Heart left ventricle (tissue), 16 donors: ENCODE measurements at regions not wholly inside any gene's neighbourhood (a gene's known extent, or its start where the extent isn't known, plus 50 kb on each side); places are given as distances from the start of the nearest gene placed in this dataset.

Experiments
- ATAC-seq, 4 donors: fragments of 200-7000 bp; cut with Tn5 transposase; one replicate each; pipeline ENCODE4 v1.9.1; 2020 to 2022; ENCODE audit warnings: moderate library complexity in 4 of 4, mild to moderate bottlenecking in 3 of 4, moderate number of reproducible peaks in 1 of 4
- DNase-seq, 5 donors: peaks; one replicate each; pipeline ENCODE4 v3.0.0-alpha.2; 2020
- H3K27ac ChIP-seq, 12 donors: fragments of 200-600 bp; sonication (generic) in 4 of 12; one replicate each; pipeline versions ENCODE4 v1.5.0 to v1.8.0; 2016 to 2022; ENCODE audit warnings: mild to moderate bottlenecking in 2 of 12
- H3K27me3 ChIP-seq, 9 donors: fragments of 200-600 bp; sonication (generic) in 2 of 9; one replicate each; pipeline versions ENCODE4 v1.5.1 to v1.8.0; 2016 to 2022; ENCODE audit warnings: mild to moderate bottlenecking in 3 of 9
- H3K36me3 ChIP-seq, 9 donors: fragments of 200-600 bp; sonication (generic) in 2 of 9; one replicate each; pipeline versions ENCODE4 v1.5.0 to v1.8.0; 2018 to 2022; ENCODE audit warnings: mild to moderate bottlenecking in 2 of 9
- H3K4me1 ChIP-seq, 12 donors: fragments of 200-600 bp; sonication (generic) in 4 of 12; one replicate each; pipeline versions ENCODE4 v1.5.0 to v1.8.0; 2016 to 2022; ENCODE audit warnings: mild to moderate bottlenecking in 3 of 12
- H3K4me3 ChIP-seq, 12 donors: fragments of 200-600 bp; sonication (generic) in 4 of 12; one replicate each; pipeline versions ENCODE4 v1.5.0 to v1.8.0; 2017 to 2022; ENCODE audit warnings: mild to moderate bottlenecking in 9 of 12, moderate library complexity in 4 of 12
- H3K9me3 ChIP-seq, 12 donors: fragments of 200-600 bp; sonication (generic) in 4 of 12; one replicate each; pipeline versions ENCODE4 v1.5.0 to v1.8.0; 2016 to 2022; ENCODE audit warnings: mild to moderate bottlenecking in 1 of 12
- CTCF ChIP-seq, 12 donors: fragments of 200-600 bp; sonication (generic) in 4 of 12; IDR thresholded peaks; one replicate each; pipeline versions ENCODE4 v1.5.0 to v1.8.0; 2018 to 2022; ENCODE audit warnings: antibody characterized with exemption in 12 of 12, mild to moderate bottlenecking in 5 of 12
- POLR2A ChIP-seq, 2 donors: fragments of 450-650 bp; IDR thresholded peaks; one replicate each; pipeline ENCODE4 v1.6.1; 2017; ENCODE audit warnings: antibody characterized with exemption in 2 of 2, mild to moderate bottlenecking in 2 of 2, moderate library complexity in 2 of 2
- WGBS, 4 donors: extraction: QIAGEN DNeasy Blood & Tissue Kit in 2 of 4; methylation state at CpG; one replicate each; pipeline versions ENCODE4 v1.1.5 to v1.1.7; 2013 to 2018; 5-methylcytosine and 5-hydroxymethylcytosine counted together
- intact Hi-C, 10 donors: fragments of 100-400 bp; cut with DNase I; formaldehyde crosslinking; loops; one replicate each; pipeline versions ENCODE4 v1.11.1 to v1.14.2; 2022
- donor health status: ischemic (EF 13 %, LVEDD 7.1; RV severe dilation, severe dysfunction).
- donor health status: healthy with polysubstance abuse.
- donor health status: DM: no; HTN: yes; CAD: no.
- donor health status: DM: no; HTN: no; CAD: no.
- donor health status: ischemic (EF 25% LVEDD 6.9; RV normal size, moderate dysfunction).
- donor health status: ischemic (EF 25% LVEDD 5.7; RV mildly dilated, moderate dysfunction).
- donor health status: healthy.
- donor health status: DM: yes; HTN: yes; CAD: no.
- donor health status: ischemic (EF 35%, LVEDD 5.7; RV mildly dilated, moderate dysfunction).
- donor health status: nonischemic (EF 11% LVEDD 7.7; RV severe dilation, severe dysfunction).
- donor health status: DM: yes; HTN: yes; CAD: no.
- donor health status: PGD.
- donor health status: ischemic (EF 29% LVEDD 5.4; RV normal size, mild dysfunction).
- donor health status: nonischemic (EF 23%, LVEDD 6.1; RV moderate dilation, normal function).

DNA sequence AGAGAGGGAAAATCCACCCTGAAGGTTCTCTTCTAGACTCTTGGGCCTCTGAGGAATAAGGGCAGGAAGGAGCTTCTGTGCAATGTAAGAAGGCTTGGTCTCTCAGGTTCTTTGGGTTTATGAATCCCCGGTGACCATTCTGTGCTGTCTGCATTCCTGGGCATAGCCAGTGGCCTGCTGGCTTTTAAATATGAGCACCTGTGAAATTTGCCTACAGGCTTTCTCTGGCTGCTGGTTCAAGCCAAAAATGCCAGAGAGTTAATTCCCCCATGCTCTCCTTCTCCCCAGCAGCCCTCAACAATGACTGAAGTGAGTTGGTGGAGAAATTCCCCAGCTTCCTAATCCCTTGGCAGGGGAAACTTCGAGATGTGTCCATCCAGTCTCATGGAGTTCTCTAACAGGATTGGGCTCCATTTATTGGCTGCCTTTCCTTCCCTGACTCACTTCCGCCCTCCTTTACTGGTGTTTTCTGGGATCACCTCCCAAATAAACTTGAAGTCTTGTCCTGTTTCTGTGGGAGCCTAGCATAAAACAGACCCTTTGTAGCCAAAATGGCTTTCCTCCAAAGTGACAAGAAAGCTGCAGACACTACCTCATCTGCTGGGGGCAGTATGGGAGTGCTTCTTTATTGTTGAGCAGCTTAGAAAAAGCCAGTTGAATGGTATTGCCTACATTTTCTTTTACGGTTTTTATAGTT, 179.4 kb upstream of the CASK start:
- H3K27ac ChIP-seq: no peak overlapping the region
- peak in 2 of 5 donors; percentile 12 to 17 for DNase-seq
- ATAC-seq: peak; percentile 47 to 90 (median 70)

DNA sequence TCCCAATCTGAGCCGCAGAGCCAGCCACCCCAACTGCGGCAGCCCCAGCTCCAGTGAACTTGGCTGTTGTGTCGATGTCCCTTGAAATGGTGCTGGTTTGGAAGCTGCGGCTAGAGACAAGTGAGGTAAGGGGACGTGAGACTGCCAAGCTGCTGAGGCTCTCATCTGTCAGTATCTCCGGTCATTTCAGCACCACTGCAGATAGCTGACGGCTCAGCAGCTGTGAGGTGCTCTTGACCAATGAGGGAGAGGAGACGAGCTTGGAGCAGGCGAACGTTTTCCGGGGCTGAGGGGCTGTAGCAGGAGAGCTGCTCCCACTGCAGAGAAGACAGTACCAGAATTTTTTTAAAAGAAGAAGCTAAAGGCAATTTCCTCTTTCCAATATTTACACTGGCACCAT, 175.5 kb upstream of the CASK start:
- Histone ChIP-seq H3K36me3 (no peaks in the 10 kb centered on the region), H3K9me3 (no peaks in the 10 kb centered on the region), H3K27ac (no peak overlapping the region), H3K27me3 (peaks cover 0 to 32% (median 0%) of the 10 kb centered on the region in 9 donors), H3K4me3 (no peak overlapping the region), H3K4me1 (peaks cover 0 to 4% (median 0%) of the 10 kb centered on the region in 12 donors)
- TF ChIP-seq CTCF (IDR thresholded peaks at IDR 0.05): no peak
- no peak for TF ChIP-seq POLR2A (IDR thresholded peaks at IDR 0.05)
- 24 to 46% (median 31%) methylated on average over 11 of the region's 11 CpGs for WGBS, 4 donors
- ATAC-seq (peak in 3 of 4 donors; percentile 61 to 77 (median 63)), DNase-seq (peak in 4 of 5 donors; percentile 7 to 39 (median 26))
- intact Hi-C loops: no loop called here

More for the DNA sequence above, 179.4 kb upstream of the CASK start:
- no peak overlapping the region for H3K4me3 ChIP-seq
- intact Hi-C loops: no loop called here
- H3K36me3 ChIP-seq: no peaks in the 10 kb centered on the region
- peaks cover 0 to 10% (median 0%) of the 10 kb centered on the region in 9 donors for H3K27me3 ChIP-seq
- WGBS, 4 donors: 64 to 83% (median 81%) methylated on average over 4 of the region's 4 CpGs
- H3K4me1 ChIP-seq: no peaks in the 10 kb centered on the region
- H3K9me3 ChIP-seq: no peaks in the 10 kb centered on the region
- TF ChIP-seq CTCF (IDR thresholded peaks at IDR 0.05): peak in 1 of 12 donors; percentile 10
- TF ChIP-seq POLR2A (IDR thresholded peaks at IDR 0.05): no peak

- no peaks in the 10 kb centered on the region for H3K9me3 ChIP-seq
- H3K4me3 ChIP-seq: no peak overlapping the region
- DNase-seq (no peak), ATAC-seq (no peak)
- 82 to 98% (median 90%) methylated on average over 4 of the region's 4 CpGs for WGBS, 4 donors
- no peak for TF ChIP-seq CTCF (IDR thresholded peaks at IDR 0.05)
- TF ChIP-seq POLR2A (IDR thresholded peaks at IDR 0.05): no peak
- H3K4me1 ChIP-seq: peaks cover 0 to 4% (median 0%) of the 10 kb centered on the region in 12 donors
- no peaks in the 10 kb centered on the region for H3K36me3 ChIP-seq
- peaks cover 0 to 37% (median 0%) of the 10 kb centered on the region in 9 donors for H3K27me3 ChIP-seq
- intact Hi-C loops: no loop called here
- no peak overlapping the region for H3K27ac ChIP-seq
Observed at GRCh38 chrX:42097486-42097885, 174.1 kb upstream of the CASK start.

DNA sequence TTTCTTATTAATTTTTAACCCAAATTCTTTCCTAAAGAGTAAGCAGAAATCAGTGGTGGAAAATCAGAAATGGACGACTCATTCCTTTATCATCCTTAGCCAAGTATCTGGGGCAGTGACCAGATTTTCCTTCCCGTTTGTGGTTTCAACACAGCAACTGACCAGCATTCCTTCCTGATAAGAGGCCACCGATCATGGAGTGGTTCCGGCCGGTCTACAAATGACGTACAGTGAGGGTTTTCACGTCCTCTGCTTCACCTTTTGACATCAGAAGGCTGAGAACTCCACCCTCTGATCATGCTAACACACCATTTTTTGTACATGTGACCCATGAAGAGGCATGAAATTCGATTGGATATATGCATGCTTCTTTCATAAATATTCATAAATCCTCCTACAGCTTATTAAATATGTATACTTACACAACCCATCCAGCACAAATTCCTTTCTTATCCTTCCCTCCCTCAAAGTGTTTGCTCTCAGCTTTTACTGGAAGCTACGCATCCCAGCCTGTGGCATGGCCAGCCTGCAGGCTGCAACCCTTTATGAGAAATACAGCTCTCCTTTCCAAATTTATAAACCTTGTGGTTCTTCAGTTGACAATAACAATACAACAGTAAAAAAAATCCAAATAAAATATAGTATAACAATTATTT, 173.0 kb upstream of the CASK start:
- peak in 3 of 4 donors; percentile 69 to 78 (median 75) for ATAC-seq
- no peak for TF ChIP-seq POLR2A (IDR thresholded peaks at IDR 0.05)
- TF ChIP-seq CTCF (IDR thresholded peaks at IDR 0.05): no peak
- Histone ChIP-seq H3K9me3 (no peaks in the 10 kb centered on the region), H3K27me3 (peaks cover 0 to 34% (median 0%) of the 10 kb centered on the region in 9 donors), H3K27ac (peak overlapping the region in 4 of 12 donors; percentile 9 to 72 (median 43)), H3K4me1 (peaks cover 0 to 4% (median 0%) of the 10 kb centered on the region in 12 donors), H3K4me3 (no peak overlapping the region), H3K36me3 (no peaks in the 10 kb centered on the region)
- WGBS, 4 donors: 60 to 64% (median 62%) methylated on average over 9 of the region's 9 CpGs
- intact Hi-C loops: no loop called here
- peak in 4 of 5 donors; percentile 20 to 38 (median 32) for DNase-seq
